Transverse colon (tissue), 4 donors: ENCODE measurements at regions not wholly inside any gene's neighbourhood (a gene's known extent, or its start where the extent isn't known, plus 50 kb on each side); places are given as distances from the start of the nearest gene placed in this dataset.

ENCODE experiments used
- DNase-seq: peaks from one replicate; pipeline ENCODE4 v3.0.0-alpha.2; 2019
- H3K27ac ChIP-seq, 4 donors: fragments of 200-600 bp; sonication (generic); 2 replicates each; pipeline ENCODE4 v1.5.1; 2016 to 2018; ENCODE audit warnings: inconsistent platforms in 4 of 4
- H3K27me3 ChIP-seq: fragments of 200-600 bp; sonication (generic); 2 replicates; pipeline ENCODE4 v1.5.1; 2017; ENCODE audit warnings: inconsistent platforms
- H3K36me3 ChIP-seq, 4 donors: fragments of 200-600 bp; sonication (generic); 2 replicates each; pipeline ENCODE4 v1.5.1; 2017 to 2019; ENCODE audit warnings: inconsistent platforms in 4 of 4
- H3K4me1 ChIP-seq, 4 donors: fragments of 200-600 bp; sonication (generic); 2 replicates each; pipeline ENCODE4 v1.5.1; 2017 to 2020; ENCODE audit warnings: inconsistent platforms in 4 of 4
- H3K4me3 ChIP-seq, 4 donors: fragments of 200-600 bp; sonication (generic); 1 replicate in 1 of 4; 2 replicates in 3 of 4; pipeline versions ENCODE4 v1.5.1 to v1.6.1; 2017 to 2019; ENCODE audit warnings: inconsistent platforms in 4 of 4
- H3K9me3 ChIP-seq, 2 donors: fragments of 200-600 bp; sonication (generic); 2 replicates each; pipeline ENCODE4 v1.5.1; 2017 to 2019; ENCODE audit warnings: inconsistent platforms in 2 of 2
- CTCF ChIP-seq, 5 experiments: fragments of 200-600 bp in 3 of 5; fragments of 450-650 bp in 2 of 5; sonication (generic) in 3 of 5; IDR thresholded peaks; 1 replicate in 2 of 5; 2 replicates in 3 of 5; pipeline ENCODE4 v1.5.1; 2016 to 2017; ENCODE audit warnings: antibody characterized with exemption in 5 of 5, inconsistent platforms in 3 of 5, mild to moderate bottlenecking in 2 of 5, moderate library complexity in 1 of 5
- EP300 ChIP-seq: sonication (generic); formaldehyde crosslinking; IDR thresholded peaks from one replicate; pipeline ENCODE4 v1.6.1; 2017; ENCODE audit warnings: antibody characterized with exemption, low read depth
- POLR2A ChIP-seq: fragments of 450-650 bp; IDR thresholded peaks from one replicate; pipeline ENCODE4 v1.6.1; 2016; ENCODE audit warnings: antibody characterized with exemption, mild to moderate bottlenecking, moderate library complexity
- POLR2AphosphoS5 ChIP-seq, 3 donors: sonication (generic); formaldehyde crosslinking; IDR thresholded peaks; one replicate each; pipeline ENCODE4 v1.6.1; 2016; ENCODE audit warnings: antibody characterized with exemption in 3 of 3
- WGBS, 2 donors: methylation state at CpG; one replicate each; pipeline ENCODE4 v1.1.5; 2018; ENCODE audit warnings: low coverage in 1 of 2; 5-methylcytosine and 5-hydroxymethylcytosine counted together
- in situ Hi-C, 4 donors: fragments of 200-750 bp; cut with MboI; loops; one replicate each; pipeline versions ENCODE4 v1.15.0 to v1.15.1; 2017; ENCODE audit warnings: low sequenced_read_pairs in 3 of 4, low pct_ligation_motif_present in 1 of 4, low pct_unique_long_range_greater_than_20kb in 1 of 4
- intact Hi-C: fragments of 100-400 bp; cut with DNase I; formaldehyde crosslinking; loops from one replicate; pipeline ENCODE4 v1.15.1; 2023; ENCODE audit warnings: low total_unique reads

GRCh38 chr2:18104595-18105224 lies 226.2 kb downstream of the KCNS3 start:
- Histone ChIP-seq H3K4me1 (no peaks in the 10 kb centered on the region), H3K36me3 (no peaks in the 10 kb centered on the region), H3K27ac (no peak overlapping the region), H3K27me3 (no peaks in the 10 kb centered on the region), H3K4me3 (no peak overlapping the region), H3K9me3 (no peaks in the 10 kb centered on the region)
- in situ Hi-C loops = no loop called here
- DNase-seq = no peak
- 44 to 50% methylated on average over 1 to 5 of the region's 5 CpGs for WGBS, 2 donors
- intact Hi-C loops = no loop called here
- TF ChIP-seq POLR2A (no peak), EP300 (no peak), POLR2AphosphoS5 (IDR thresholded peaks at IDR 0.05) (no peak), CTCF (IDR thresholded peaks at IDR 0.05) (no peak)

- 86 to 90% methylated on average over 4 of the region's 4 CpGs for WGBS, 2 donors
- Histone ChIP-seq H3K27ac (no peak overlapping the region), H3K27me3 (no peaks in the 10 kb centered on the region), H3K4me3 (no peak overlapping the region), H3K4me1 (no peaks in the 10 kb centered on the region), H3K9me3 (no peaks in the 10 kb centered on the region), H3K36me3 (no peaks in the 10 kb centered on the region)
- in situ Hi-C loops = no loop called here
- DNase-seq = no peak
- intact Hi-C loops = loop anchor here (1.0 kb wide), 1 partner anchor 34 kb away; no protein-coding TSS in a partner anchor
- no peak for TF ChIP-seq EP300
- no peak for TF ChIP-seq POLR2AphosphoS5 (IDR thresholded peaks at IDR 0.05)
These were observed 218.5 kb downstream of the KCNS3 start for GRCh38 chr2:18096836-18097405.

GRCh38 chr2:18094277-18094676 lies 215.8 kb downstream of the KCNS3 start:
- WGBS, 2 donors = 19 to 35% methylated on average over 2 of the region's 2 CpGs
- no peak overlapping the region for H3K4me3 ChIP-seq
- in situ Hi-C loops (no loop called here), intact Hi-C loops (no loop called here)
- H3K36me3 ChIP-seq = no peaks in the 10 kb centered on the region
- TF ChIP-seq POLR2A = no peak
- no peak for TF ChIP-seq POLR2AphosphoS5 (IDR thresholded peaks at IDR 0.05)
- no peak for TF ChIP-seq EP300
- no peak for TF ChIP-seq CTCF (IDR thresholded peaks at IDR 0.05)
- no peaks in the 10 kb centered on the region for H3K4me1 ChIP-seq
- H3K27ac ChIP-seq = no peak overlapping the region
- DNase-seq = no peak
- no peaks in the 10 kb centered on the region for H3K9me3 ChIP-seq
- no peaks in the 10 kb centered on the region for H3K27me3 ChIP-seq

GRCh38 chr2:18093196-18093595 lies 214.7 kb downstream of the KCNS3 start:
- no peaks in the 10 kb centered on the region for H3K27me3 ChIP-seq
- DNase-seq = no peak
- H3K9me3 ChIP-seq = no peaks in the 10 kb centered on the region
- in situ Hi-C loops = no loop called here
- H3K4me1 ChIP-seq = no peaks in the 10 kb centered on the region
- H3K27ac ChIP-seq = no peak overlapping the region
- 74 to 90% methylated on average over 3 of the region's 3 CpGs for WGBS, 2 donors
- intact Hi-C loops = no loop called here
- TF ChIP-seq POLR2A (no peak), POLR2AphosphoS5 (IDR thresholded peaks at IDR 0.05) (no peak)
- H3K4me3 ChIP-seq = no peak overlapping the region
- H3K36me3 ChIP-seq = no peaks in the 10 kb centered on the region

- Histone ChIP-seq H3K27ac (no peak overlapping the region), H3K4me3 (no peak overlapping the region), H3K27me3 (no peaks in the 10 kb centered on the region), H3K9me3 (no peaks in the 10 kb centered on the region), H3K36me3 (no peaks in the 10 kb centered on the region), H3K4me1 (no peaks in the 10 kb centered on the region)
- no peak for DNase-seq
- WGBS, 2 donors = 71 to 75% methylated on average over 1 of the region's 1 CpG
- in situ Hi-C loops = no loop called here
- no peak for TF ChIP-seq POLR2A
- TF ChIP-seq CTCF (IDR thresholded peaks at IDR 0.05) = no peak
- intact Hi-C loops = loop anchor here (1.0 kb wide), 1 partner anchor 9 kb away; no protein-coding TSS in a partner anchor
These were observed 214.3 kb downstream of the KCNS3 start for GRCh38 chr2:18092760-18093159.
